GM12878 (cell line): ENCODE measurements at regions not wholly inside any gene's neighbourhood (a gene's known extent, or its start where the extent isn't known, plus 50 kb on each side); places are given as distances from the start of the nearest gene placed in this dataset.

ENCODE experiments used
- ATAC-seq: fragments of 200-7000 bp; cut with Tn5 transposase; 3 replicates; pipeline ENCODE4 v1.9.1; 2020; ENCODE audit warnings: mild to moderate bottlenecking, moderate library complexity
- BruUV-seq: library from RNA; stranded (reverse); fragments of 400-500 nt; replicated peaks from 2 replicates; lab custom pipeline; 2021; lab: Mats Ljungman, UMichigan
- CTCF ChIA-PET: fragments of 300-600 bp; sonication (Branson Sonifier 250); formaldehyde crosslinking; extraction: SDS; loops from one replicate; lab custom pipeline; 2021; ENCODE audit warnings: inconsistent platforms; lab: Yijun Ruan, JAX
- POLR2A ChIA-PET: fragments of 350-600 bp; formaldehyde crosslinking; extraction: SDS; loops from one replicate; lab custom pipeline; 2021; ENCODE audit warnings: inconsistent platforms; lab: Charles Lee
- RAD21 ChIA-PET: fragments of 300-600 bp; sonication (Branson Sonifier 250); formaldehyde crosslinking; loops from one replicate; lab custom pipeline; 2023; ENCODE audit warnings: antibody characterized with exemption; ENCODE audit not compliant: unreplicated experiment; lab: Charles Lee
- SMC1A ChIA-PET: fragments of 300-600 bp; sonication (Branson Sonifier 250); formaldehyde crosslinking; loops from one replicate; lab custom pipeline; 2023; ENCODE audit not compliant: unreplicated experiment, uncharacterized antibody; lab: Charles Lee
- DNase-seq: peaks from one replicate; pipeline ENCODE4 v3.0.0-alpha.2; 2011; ENCODE audit warnings: low read depth, low spot score
- FAIRE-seq: peaks from 3 replicates; lab custom pipeline; 2011; peaks lifted over from hg19 to GRCh38; lab: Jason Lieb, UNC
- H2AFZ ChIP-seq: 2 replicates; pipeline ENCODE4 v1.6.0; 2011; ENCODE audit warnings: low read depth, low read length, control low read depth; ENCODE audit not compliant: control insufficient read depth
- H3K27ac ChIP-seq: 2 replicates; pipeline ENCODE4 v1.5.1; 2011; ENCODE audit warnings: control low read depth; ENCODE audit not compliant: control insufficient read depth, insufficient read depth
- H3K27me3 ChIP-seq, 2 experiments: replicated peaks in 1 of 2; 2 replicates each; pipeline versions ENCODE4 v1.6.0 to v1.6.1; 2011; ENCODE audit warnings: low read length in 1 of 2; ENCODE audit not compliant: control insufficient read depth in 2 of 2, insufficient read depth in 2 of 2
- H3K36me3 ChIP-seq, 2 experiments: 2 replicates each; pipeline ENCODE4 v1.5.1; 2011; ENCODE audit warnings: low read length in 1 of 2; ENCODE audit not compliant: control insufficient read depth in 2 of 2, insufficient read depth in 2 of 2
- H3K4me1 ChIP-seq: 2 replicates; pipeline ENCODE4 v1.6.1; 2011; ENCODE audit warnings: mild to moderate bottlenecking, low read length, moderate library complexity, mixed read lengths; ENCODE audit not compliant: control insufficient read depth, insufficient read depth
- H3K4me2 ChIP-seq: 2 replicates; pipeline ENCODE4 v1.6.0; 2011; ENCODE audit warnings: control low read depth; ENCODE audit not compliant: control insufficient read depth, insufficient read depth
- H3K4me3 ChIP-seq: fragments of 200-600 bp; sonication (generic); 2 replicates; pipeline ENCODE4 v1.5.1; 2016
- H3K79me2 ChIP-seq: 2 replicates; pipeline ENCODE4 v1.6.0; 2011; ENCODE audit warnings: low read length; ENCODE audit not compliant: control insufficient read depth, insufficient read depth
- H3K9ac ChIP-seq: 2 replicates; pipeline ENCODE4 v1.8.0; 2011; ENCODE audit warnings: low read length, control low read depth, mixed read lengths; ENCODE audit not compliant: control insufficient read depth, insufficient read depth
- H3K9me3 ChIP-seq: replicated peaks from 3 replicates; pipeline ENCODE4 v1.5.1; 2011; ENCODE audit warnings: mild to moderate bottlenecking, low read length; ENCODE audit not compliant: control insufficient read depth, insufficient read depth
- H4K20me1 ChIP-seq: 2 replicates; pipeline ENCODE4 v1.6.0; 2011; ENCODE audit not compliant: control insufficient read depth, insufficient read depth
- BCL3 ChIP-seq: IDR thresholded peaks from 2 replicates; pipeline ENCODE4 v1.6.1; 2011; ENCODE audit warnings: borderline replicate concordance, low read depth, mild to moderate bottlenecking, moderate library complexity, low read length; ENCODE audit not compliant: insufficient read depth, poor library complexity, severe bottlenecking
- CHD1 ChIP-seq: IDR thresholded peaks from 2 replicates; pipeline ENCODE4 v1.6.1; 2012; ENCODE audit warnings: low read depth, low read length, improper control_type of control experiment
- ESRRA ChIP-seq: IDR thresholded peaks from 2 replicates; pipeline ENCODE4 v1.6.1; 2012; ENCODE audit warnings: mild to moderate bottlenecking, low read length, improper control_type of control experiment
- MTA2 ChIP-seq: fragments of 450-650 bp; IDR thresholded peaks from 2 replicates; pipeline ENCODE4 v1.6.1; 2016; ENCODE audit warnings: low read depth, mild to moderate bottlenecking, moderate library complexity
- NFYB ChIP-seq: IDR thresholded peaks from 2 replicates; pipeline ENCODE4 v1.6.1; 2011; ENCODE audit warnings: low read depth, mild to moderate bottlenecking, low read length, improper control_type of control experiment, moderate library complexity; ENCODE audit not compliant: insufficient read depth
- USF1 ChIP-seq: IDR thresholded peaks from 2 replicates; pipeline ENCODE4 v1.6.1; 2011; ENCODE audit warnings: borderline replicate concordance, low read depth, mild to moderate bottlenecking, moderate library complexity, mixed read lengths, low read length; ENCODE audit not compliant: insufficient read depth; ENCODE audit errors: extremely low read length
- WGBS: methylation state at CpG from one replicate; pipeline ENCODE4 v1.1.6; 2016; ENCODE audit warnings: low lambda C conversion rate; ENCODE audit not compliant: insufficient replicate concordance, insufficient coverage; ENCODE audit errors: missing lambda C conversion rate; 5-methylcytosine and 5-hydroxymethylcytosine counted together
- in situ Hi-C: fragments of 300-500 bp; cut with MboI; formaldehyde crosslinking; loops from 9 replicates; pipeline ENCODE4 v1.14.3; 2018; ENCODE audit warnings: mixed read lengths
- intact Hi-C: fragments of 100-400 bp; cut with micrococcal nuclease; formaldehyde crosslinking; loops from one replicate; pipeline ENCODE4 v1.14.2; 2022; ENCODE audit not compliant: unreplicated experiment
- TF ChIP-seq, protein P1 (sequence below): fragments of 450-650 bp; formaldehyde crosslinking; IDR thresholded peaks from 2 replicates; pipeline ENCODE4 v1.5.0; 2022; ENCODE audit warnings: mild to moderate bottlenecking, missing genetic modification characterization

GRCh38 chr16:6616746-6617145 is 715.9 kb upstream of the RBFOX1 start:
- CTCF ChIA-PET, result no interaction called here
- DNase-seq, result no peak
- Histone ChIP-seq H3K9ac (no peak overlapping the region), H2AFZ (no peak overlapping the region), H3K27me3 (no peaks in the 10 kb centered on the region), H3K36me3 (no peaks in the 10 kb centered on the region), H3K4me3 (no peak overlapping the region), H3K9me3 (no peaks in the 10 kb centered on the region), H3K79me2 (no peaks in the 10 kb centered on the region), H4K20me1 (no peaks in the 10 kb centered on the region), H3K4me2 (no peak overlapping the region), H3K4me1 (no peaks in the 10 kb centered on the region), H3K27ac (no peak overlapping the region)
- intact Hi-C loops, result no loop called here
- POLR2A ChIA-PET, result no interaction called here
- TF ChIP-seq, protein P1, sequence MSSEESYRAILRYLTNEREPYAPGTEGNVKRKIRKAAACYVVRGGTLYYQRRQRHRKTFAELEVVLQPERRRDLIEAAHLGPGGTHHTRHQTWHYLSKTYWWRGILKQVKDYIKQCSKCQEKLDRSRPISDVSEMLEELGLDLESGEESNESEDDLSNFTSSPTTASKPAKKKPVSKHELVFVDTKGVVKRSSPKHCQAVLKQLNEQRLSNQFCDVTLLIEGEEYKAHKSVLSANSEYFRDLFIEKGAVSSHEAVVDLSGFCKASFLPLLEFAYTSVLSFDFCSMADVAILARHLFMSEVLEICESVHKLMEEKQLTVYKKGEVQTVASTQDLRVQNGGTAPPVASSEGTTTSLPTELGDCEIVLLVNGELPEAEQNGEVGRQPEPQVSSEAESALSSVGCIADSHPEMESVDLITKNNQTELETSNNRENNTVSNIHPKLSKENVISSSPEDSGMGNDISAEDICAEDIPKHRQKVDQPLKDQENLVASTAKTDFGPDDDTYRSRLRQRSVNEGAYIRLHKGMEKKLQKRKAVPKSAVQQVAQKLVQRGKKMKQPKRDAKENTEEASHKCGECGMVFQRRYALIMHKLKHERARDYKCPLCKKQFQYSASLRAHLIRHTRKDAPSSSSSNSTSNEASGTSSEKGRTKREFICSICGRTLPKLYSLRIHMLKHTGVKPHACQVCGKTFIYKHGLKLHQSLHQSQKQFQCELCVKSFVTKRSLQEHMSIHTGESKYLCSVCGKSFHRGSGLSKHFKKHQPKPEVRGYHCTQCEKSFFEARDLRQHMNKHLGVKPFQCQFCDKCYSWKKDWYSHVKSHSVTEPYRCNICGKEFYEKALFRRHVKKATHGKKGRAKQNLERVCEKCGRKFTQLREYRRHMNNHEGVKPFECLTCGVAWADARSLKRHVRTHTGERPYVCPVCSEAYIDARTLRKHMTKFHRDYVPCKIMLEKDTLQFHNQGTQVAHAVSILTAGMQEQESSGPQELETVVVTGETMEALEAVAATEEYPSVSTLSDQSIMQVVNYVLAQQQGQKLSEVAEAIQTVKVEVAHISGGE, result no peak
- TF ChIP-seq CHD1, result no peak
- RAD21 ChIA-PET, result no interaction called here
- no TSS peak for BruUV-seq
- SMC1A ChIA-PET, result no interaction called here
- in situ Hi-C loops, result no loop called here
- 27% methylated on average over 6 of the region's 6 CpGs for WGBS
- ATAC-seq, result no peak
- FAIRE-seq, result no peak

DNA sequence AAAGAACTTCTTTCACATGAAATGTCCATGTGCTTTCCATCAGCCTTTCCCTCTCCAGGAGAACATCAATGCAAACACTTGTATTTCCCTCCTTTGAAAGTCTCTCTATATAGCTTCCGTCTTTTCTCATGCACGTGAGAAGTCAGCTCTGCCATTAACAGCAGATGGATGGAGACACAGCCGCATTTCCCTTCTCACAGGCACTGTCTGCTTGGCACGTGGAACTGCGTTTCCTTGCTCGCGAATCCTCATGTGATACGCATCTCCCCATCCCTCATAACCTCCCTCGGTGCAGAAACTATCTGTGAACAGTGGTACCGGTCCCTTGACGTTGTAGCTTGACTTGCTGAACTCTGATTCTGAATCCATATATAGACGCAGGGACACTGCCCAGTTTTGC is 717.0 kb upstream of the RBFOX1 start:
- Histone ChIP-seq H3K9ac (no peak overlapping the region), H3K27me3 (no peaks in the 10 kb centered on the region), H3K79me2 (no peaks in the 10 kb centered on the region), H3K4me2 (no peak overlapping the region), H3K36me3 (no peaks in the 10 kb centered on the region), H3K4me3 (no peak overlapping the region), H3K27ac (no peak overlapping the region), H2AFZ (no peak overlapping the region), H4K20me1 (no peaks in the 10 kb centered on the region), H3K4me1 (no peaks in the 10 kb centered on the region), H3K9me3 (no peaks in the 10 kb centered on the region)
- CTCF ChIA-PET, result no interaction called here
- POLR2A ChIA-PET, result no interaction called here
- in situ Hi-C loops (no loop called here), intact Hi-C loops (no loop called here)
- WGBS, result 28% methylated on average over 12 of the region's 12 CpGs
- DNase-seq (no peak), ATAC-seq (no peak), FAIRE-seq (no peak)
- BruUV-seq, result no TSS peak
- RAD21 ChIA-PET, result no interaction called here
- SMC1A ChIA-PET, result interaction anchor here (0.6 kb wide), 1 partner anchor 87 kb away, joined by 3 read pairs; no protein-coding TSS in a partner anchor
- TF ChIP-seq MTA2 (no peak), BCL3 (no peak), ESRRA (no peak), USF1 (no peak), NFYB (no peak)
- TF ChIP-seq, protein P1, result no peak
